Activated T-helper 2 cell treated with anti-CD3 and anti-CD28 coated beads, Interferon-gamma antibody, Interleukin-2, Interleukin-4, amounts not matched to agents 10 μg/mL and 5 μg/mL and 100 μg/mL, durations not matched to agents 14 hours and 24 hours and 36 hours (primary cell): ENCODE measurements at regions not wholly inside any gene's neighbourhood (a gene's known extent, or its start where the extent isn't known, plus 50 kb on each side); places are given as distances from the start of the nearest gene placed in this dataset.

Experiments used
- DNase-seq: peaks from one replicate; pipeline ENCODE4 v3.0.0; 2021; ENCODE audit warnings: low spot score
- H3K27ac Mint-ChIP-seq: one replicate; pipeline ENCODE4 v1.8.0; 2021; ENCODE audit warnings: mixed read lengths
- H3K27me3 Mint-ChIP-seq: one replicate; pipeline ENCODE4 v1.8.0; 2021; ENCODE audit warnings: low read depth, mixed read lengths
- H3K36me3 Mint-ChIP-seq: one replicate; pipeline ENCODE4 v1.8.0; 2021; ENCODE audit warnings: low read depth, mixed read lengths
- H3K4me1 Mint-ChIP-seq: one replicate; pipeline ENCODE4 v1.8.0; 2021; ENCODE audit warnings: low read depth, mixed read lengths
- H3K4me3 Mint-ChIP-seq: one replicate; pipeline ENCODE4 v1.8.0; 2021; ENCODE audit warnings: low read depth, mild to moderate bottlenecking, moderate library complexity, mixed read lengths
- H3K9me3 Mint-ChIP-seq: one replicate; pipeline ENCODE4 v1.8.0; 2021; ENCODE audit warnings: mixed read lengths
- intact Hi-C: fragments of 100-400 bp; cut with micrococcal nuclease; formaldehyde crosslinking; loops from one replicate; pipeline ENCODE4 v1.15.1; 2023

DNA sequence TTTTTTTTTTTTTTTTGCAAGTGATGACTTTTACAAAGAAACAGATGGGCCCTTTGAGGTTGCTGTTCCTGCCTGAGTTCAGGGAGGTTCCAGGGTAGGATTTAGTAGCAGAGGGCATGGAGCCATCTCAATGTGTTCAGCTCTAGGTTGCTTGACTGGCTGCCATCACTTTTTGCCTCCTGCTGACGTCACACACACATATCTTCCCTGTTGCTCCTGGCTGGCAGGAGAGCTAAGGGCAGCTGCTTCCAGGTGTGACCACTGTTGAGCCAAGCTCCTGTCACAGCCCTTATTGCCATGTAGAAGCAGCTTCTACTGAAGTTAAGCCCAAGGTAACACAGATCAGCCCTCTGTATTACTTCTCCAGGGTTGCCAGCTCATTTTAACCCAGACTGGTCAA, 394.2 kb upstream of the SPRED2 start:
- Mint-ChIP-seq H3K36me3 (no peaks in the 10 kb centered on the region), H3K4me3 (no peak overlapping the region), H3K4me1 (no peaks in the 10 kb centered on the region), H3K27ac (no peak overlapping the region), H3K9me3 (no peaks in the 10 kb centered on the region), H3K27me3 (no peaks in the 10 kb centered on the region)
- DNase-seq: no peak
- intact Hi-C loops: no loop called here

- Mint-ChIP-seq H3K36me3 (no peaks in the 10 kb centered on the region), H3K4me3 (no peak overlapping the region), H3K27me3 (no peaks in the 10 kb centered on the region), H3K9me3 (no peaks in the 10 kb centered on the region), H3K4me1 (no peaks in the 10 kb centered on the region), H3K27ac (no peak overlapping the region)
- DNase-seq: no peak
- intact Hi-C loops: no loop called here
Measured at GRCh38 chr2:65823511-65823910, 391.1 kb upstream of the SPRED2 start.

- Mint-ChIP-seq H3K36me3 (no peaks in the 10 kb centered on the region), H3K27me3 (no peaks in the 10 kb centered on the region), H3K4me3 (no peak overlapping the region), H3K9me3 (no peaks in the 10 kb centered on the region), H3K4me1 (no peaks in the 10 kb centered on the region), H3K27ac (no peak overlapping the region)
- no peak for DNase-seq
- intact Hi-C loops: no loop called here
Measured at GRCh38 chr2:65820454-65820853, 388.1 kb upstream of the SPRED2 start.

DNA sequence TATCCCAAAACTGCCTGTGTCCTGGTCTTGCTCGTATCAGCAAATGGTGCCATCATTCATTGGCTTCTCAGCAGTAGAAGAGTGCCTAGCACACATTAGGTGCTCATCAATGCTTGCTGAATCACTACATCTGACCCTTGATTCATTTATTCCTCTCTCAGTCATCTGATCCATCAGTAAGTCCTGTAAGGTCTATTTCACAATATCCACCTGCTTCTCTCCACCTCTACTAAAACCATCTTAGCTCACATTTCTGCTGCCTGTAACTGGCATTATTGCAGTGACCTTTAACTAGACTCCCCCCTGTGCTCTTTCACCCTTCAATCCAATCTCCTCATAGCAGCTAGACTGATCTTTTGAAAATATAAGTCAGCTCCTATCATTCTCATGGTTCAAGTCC, 387.6 kb upstream of the SPRED2 start:
- no peaks in the 10 kb centered on the region for H3K27me3 Mint-ChIP-seq
- intact Hi-C loops: no loop called here
- no peaks in the 10 kb centered on the region for H3K9me3 Mint-ChIP-seq
- no peaks in the 10 kb centered on the region for H3K4me1 Mint-ChIP-seq
- DNase-seq: no peak
- no peak overlapping the region for H3K4me3 Mint-ChIP-seq
- no peaks in the 10 kb centered on the region for H3K36me3 Mint-ChIP-seq
- no peak overlapping the region for H3K27ac Mint-ChIP-seq

DNA sequence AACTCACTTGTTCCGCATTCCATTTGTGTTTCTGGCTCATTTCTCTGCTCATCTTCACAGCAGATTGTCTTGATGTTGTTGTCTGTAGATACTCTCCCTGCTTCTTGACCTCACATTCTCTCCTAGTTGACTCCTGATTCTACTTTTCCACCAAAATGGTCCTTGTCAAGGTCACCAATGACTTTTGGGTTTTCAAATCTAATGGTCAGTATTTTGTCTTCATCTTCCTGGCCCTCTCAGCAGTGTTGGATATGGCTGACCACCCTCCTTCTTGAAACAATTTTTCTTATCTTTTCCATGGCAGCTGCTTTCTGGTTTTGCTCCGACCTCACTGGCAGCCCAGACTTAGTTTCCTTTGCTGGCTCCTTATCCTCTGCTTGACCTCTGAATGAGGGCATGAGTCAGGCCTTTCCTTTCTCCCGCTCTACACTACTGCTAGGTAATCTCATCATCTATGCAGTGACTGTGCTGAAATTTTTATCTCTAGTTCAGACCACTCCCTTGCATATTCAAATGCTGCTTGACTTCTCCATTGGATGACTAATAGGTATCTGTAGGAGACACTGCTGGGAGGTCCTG, 386.6 kb upstream of the SPRED2 start:
- no peak overlapping the region for H3K4me3 Mint-ChIP-seq
- no peak overlapping the region for H3K27ac Mint-ChIP-seq
- no peaks in the 10 kb centered on the region for H3K4me1 Mint-ChIP-seq
- intact Hi-C loops: no loop called here
- no peaks in the 10 kb centered on the region for H3K27me3 Mint-ChIP-seq
- no peak for DNase-seq
- H3K36me3 Mint-ChIP-seq: no peaks in the 10 kb centered on the region
- no peaks in the 10 kb centered on the region for H3K9me3 Mint-ChIP-seq

GRCh38 chr2:65813631-65814173, 381.3 kb upstream of the SPRED2 start:
- Mint-ChIP-seq H3K27ac (no peak overlapping the region), H3K4me1 (no peaks in the 10 kb centered on the region), H3K9me3 (no peaks in the 10 kb centered on the region), H3K27me3 (no peaks in the 10 kb centered on the region), H3K4me3 (no peak overlapping the region), H3K36me3 (no peaks in the 10 kb centered on the region)
- no peak for DNase-seq
- intact Hi-C loops: no loop called here

GRCh38 chr2:65812887-65813286, 380.5 kb upstream of the SPRED2 start:
- no peak overlapping the region for H3K4me3 Mint-ChIP-seq

GRCh38 chr2:65807942-65808341, 375.5 kb upstream of the SPRED2 start:
- H3K4me1 Mint-ChIP-seq: no peaks in the 10 kb centered on the region
- no peaks in the 10 kb centered on the region for H3K9me3 Mint-ChIP-seq
- no peak overlapping the region for H3K27ac Mint-ChIP-seq
- H3K4me3 Mint-ChIP-seq: no peak overlapping the region
- no peaks in the 10 kb centered on the region for H3K27me3 Mint-ChIP-seq
- no peak for DNase-seq
- intact Hi-C loops: no loop called here
- no peaks in the 10 kb centered on the region for H3K36me3 Mint-ChIP-seq

More at GRCh38 chr2:65812887-65813286, 380.5 kb upstream of the SPRED2 start:
- DNase-seq: no peak
- no peaks in the 10 kb centered on the region for H3K9me3 Mint-ChIP-seq
- no peak overlapping the region for H3K27ac Mint-ChIP-seq
- no peaks in the 10 kb centered on the region for H3K4me1 Mint-ChIP-seq
- no peaks in the 10 kb centered on the region for H3K36me3 Mint-ChIP-seq
- intact Hi-C loops: no loop called here
- H3K27me3 Mint-ChIP-seq: no peaks in the 10 kb centered on the region

DNA sequence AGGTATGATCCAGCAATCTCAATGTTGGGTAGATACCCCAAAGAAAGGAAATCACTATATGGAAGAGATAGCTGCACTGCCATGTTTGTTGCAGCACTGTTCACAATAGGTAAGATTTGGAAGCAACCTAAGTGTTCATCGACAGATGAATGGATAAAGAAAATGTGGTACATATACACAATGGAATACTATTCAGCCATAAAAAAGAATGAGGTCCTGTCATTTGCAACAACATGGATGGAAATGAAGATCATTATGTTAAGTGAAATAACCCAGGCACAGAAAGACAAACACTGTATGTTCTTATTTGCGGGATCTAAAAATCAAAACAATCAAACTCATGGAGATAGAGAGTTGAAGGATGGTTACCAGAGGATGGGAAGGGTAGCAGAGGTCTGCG, 372.4 kb upstream of the SPRED2 start:
- intact Hi-C loops: no loop called here
- Mint-ChIP-seq H3K27ac (no peak overlapping the region), H3K4me1 (no peaks in the 10 kb centered on the region), H3K27me3 (no peaks in the 10 kb centered on the region), H3K36me3 (no peaks in the 10 kb centered on the region), H3K4me3 (no peak overlapping the region), H3K9me3 (no peaks in the 10 kb centered on the region)
- DNase-seq: no peak

- H3K4me1 Mint-ChIP-seq: no peaks in the 10 kb centered on the region
- intact Hi-C loops: no loop called here
- DNase-seq: no peak
- no peak overlapping the region for H3K27ac Mint-ChIP-seq
- H3K27me3 Mint-ChIP-seq: no peaks in the 10 kb centered on the region
- no peaks in the 10 kb centered on the region for H3K9me3 Mint-ChIP-seq
- no peak overlapping the region for H3K4me3 Mint-ChIP-seq
- no peaks in the 10 kb centered on the region for H3K36me3 Mint-ChIP-seq
Measured at GRCh38 chr2:65802298-65802942, 370.0 kb upstream of the SPRED2 start.

DNA sequence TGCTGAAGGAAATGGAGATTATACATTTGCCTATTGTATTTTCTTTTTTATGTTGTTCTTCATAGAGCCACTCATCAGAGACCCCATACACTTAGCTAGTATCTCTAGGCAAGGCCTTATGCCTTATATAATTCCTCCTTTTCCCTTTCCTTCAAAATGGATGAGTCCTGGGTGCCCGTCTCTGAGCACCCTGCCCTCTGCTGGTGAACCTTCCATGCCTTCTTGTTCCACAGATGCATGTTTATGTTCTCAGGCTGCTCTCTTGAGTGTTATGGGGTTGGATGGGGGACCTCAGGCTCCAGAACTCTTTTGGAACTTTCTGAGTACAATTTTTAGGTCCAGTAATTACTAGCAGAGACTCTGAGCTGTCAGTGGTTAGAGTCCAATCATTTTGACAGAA, 368.6 kb upstream of the SPRED2 start:
- Mint-ChIP-seq H3K4me1 (no peaks in the 10 kb centered on the region), H3K4me3 (no peak overlapping the region), H3K9me3 (no peaks in the 10 kb centered on the region), H3K27me3 (no peaks in the 10 kb centered on the region), H3K36me3 (no peaks in the 10 kb centered on the region), H3K27ac (no peak overlapping the region)
- no peak for DNase-seq
- intact Hi-C loops: no loop called here

DNA sequence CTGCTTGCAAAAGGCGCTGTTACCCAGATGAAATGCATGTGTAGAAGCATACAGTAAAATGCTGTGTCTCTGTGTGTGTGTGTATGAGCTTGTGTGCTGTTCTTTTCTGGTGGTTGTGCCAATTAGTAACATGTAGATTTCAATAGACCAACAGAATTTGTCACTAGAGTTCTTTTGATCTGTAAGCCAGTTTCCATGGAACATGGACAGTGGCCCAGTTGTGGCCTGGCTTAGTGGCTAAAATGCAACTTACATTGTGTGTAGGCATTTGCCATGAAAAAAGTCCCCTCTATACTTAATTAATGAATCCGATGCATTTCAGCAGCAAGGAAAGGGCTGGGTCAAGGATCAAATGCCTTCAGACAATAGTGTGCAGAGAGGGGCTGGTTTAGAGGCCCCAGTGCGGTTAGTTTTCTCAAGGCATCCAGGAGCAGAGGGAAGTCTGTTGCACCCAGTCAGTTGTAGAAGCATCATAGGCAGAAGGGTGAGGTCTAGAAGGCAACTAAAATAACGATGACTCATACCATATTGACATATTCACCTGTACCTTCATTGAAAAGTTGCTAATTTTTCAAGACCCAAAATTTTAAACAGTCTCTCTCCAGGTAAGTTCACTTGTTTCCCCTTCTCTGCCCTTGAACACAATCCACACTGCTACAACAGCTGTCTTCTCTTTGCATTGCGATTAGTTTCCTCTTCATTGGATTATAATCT, 366.9 kb upstream of the SPRED2 start:
- intact Hi-C loops: no loop called here
- no peaks in the 10 kb centered on the region for H3K9me3 Mint-ChIP-seq
- no peak overlapping the region for H3K4me3 Mint-ChIP-seq
- no peaks in the 10 kb centered on the region for H3K27me3 Mint-ChIP-seq
- H3K4me1 Mint-ChIP-seq: no peaks in the 10 kb centered on the region
- H3K27ac Mint-ChIP-seq: no peak overlapping the region
- no peaks in the 10 kb centered on the region for H3K36me3 Mint-ChIP-seq
- no peak for DNase-seq

DNA sequence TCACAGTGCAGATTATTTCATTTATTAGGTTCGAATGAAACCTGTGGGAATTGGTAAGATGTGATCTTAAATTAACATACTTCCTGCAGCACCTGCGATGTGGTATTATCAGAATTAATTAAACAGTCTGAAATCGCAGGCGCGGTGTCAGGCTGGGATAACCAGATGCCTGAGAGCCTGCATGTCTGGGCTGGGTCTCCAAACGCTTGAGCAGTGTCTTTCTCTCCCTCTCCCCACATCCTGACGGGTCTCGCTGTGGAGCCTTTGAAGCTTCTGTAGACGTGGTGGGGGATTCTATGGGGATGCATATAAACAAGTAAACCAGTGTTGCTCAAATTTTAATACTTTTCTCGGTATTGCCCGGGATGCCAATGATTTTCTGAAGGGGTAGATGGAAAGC, 366.2 kb upstream of the SPRED2 start:
- Mint-ChIP-seq H3K36me3 (no peaks in the 10 kb centered on the region), H3K27ac (no peak overlapping the region), H3K4me1 (no peaks in the 10 kb centered on the region), H3K27me3 (no peaks in the 10 kb centered on the region), H3K4me3 (no peak overlapping the region), H3K9me3 (no peaks in the 10 kb centered on the region)
- no peak for DNase-seq
- intact Hi-C loops: no loop called here
